Stomach (tissue), 8 donors: ENCODE measurements at regions not wholly inside any gene's neighbourhood (a gene's known extent, or its start where the extent isn't known, plus 50 kb on each side); places are given as distances from the start of the nearest gene placed in this dataset.

Experiments
- DNase-seq, 2 donors: peaks; one replicate each; pipeline versions ENCODE4 v3.0.0 to v3.0.0-alpha.2; 2013 to 2019
- H3K27ac ChIP-seq, 5 donors: fragments of 200-600 bp in 4 of 5; sonication (generic) in 4 of 5; one replicate each; pipeline ENCODE4 v1.5.1; 2013 to 2019; ENCODE audit warnings: mild to moderate bottlenecking in 1 of 5, moderate library complexity in 1 of 5
- H3K27me3 ChIP-seq, 3 donors: fragments of 200-600 bp; sonication (generic); one replicate each; pipeline ENCODE4 v1.5.1; 2017 to 2019; ENCODE audit warnings: mixed run types in 1 of 3
- H3K36me3 ChIP-seq, 4 donors: fragments of 200-600 bp; sonication (generic); 1 replicate in 3 of 4; 2 replicates in 1 of 4; pipeline ENCODE4 v1.5.1; 2016 to 2019
- H3K4me1 ChIP-seq, 4 donors: fragments of 200-600 bp; sonication (generic); one replicate each; pipeline ENCODE4 v1.5.1; 2016 to 2019
- H3K4me3 ChIP-seq, 4 donors: fragments of 200-600 bp; sonication (generic) in 3 of 4; one replicate each; pipeline ENCODE4 v1.5.1; 2016 to 2019; ENCODE audit warnings: mild to moderate bottlenecking in 1 of 4
- H3K9me3 ChIP-seq, 4 donors: fragments of 200-600 bp; sonication (generic); one replicate each; pipeline ENCODE4 v1.5.1; 2016 to 2019
- CTCF ChIP-seq, 7 experiments: fragments of 450-650 bp in 4 of 7; fragments of 200-600 bp in 3 of 7; sonication (generic) in 3 of 7; IDR thresholded peaks; one replicate each; pipeline ENCODE4 v1.5.1; 2016 to 2019; ENCODE audit warnings: antibody characterized with exemption in 7 of 7, control low read depth in 2 of 7, mild to moderate bottlenecking in 1 of 7
- EP300 ChIP-seq: sonication (generic); formaldehyde crosslinking; IDR thresholded peaks from one replicate; pipeline ENCODE4 v1.6.1; 2017; ENCODE audit warnings: antibody characterized with exemption
- POLR2A ChIP-seq, 4 donors: fragments of 450-650 bp; IDR thresholded peaks; one replicate each; pipeline ENCODE4 v1.6.1; 2016; ENCODE audit warnings: antibody characterized with exemption in 4 of 4, control low read depth in 2 of 4, mild to moderate bottlenecking in 1 of 4, moderate library complexity in 1 of 4
- POLR2AphosphoS5 ChIP-seq, 3 donors: sonication (generic); formaldehyde crosslinking; IDR thresholded peaks; one replicate each; pipeline ENCODE4 v1.6.1; 2016; ENCODE audit warnings: antibody characterized with exemption in 3 of 3
- WGBS, 5 donors: extraction: QIAGEN DNeasy Blood & Tissue Kit in 3 of 5; methylation state at CpG; one replicate each; pipeline versions ENCODE4 v1.1.5 to v1.1.7; 2013 to 2018; 5-methylcytosine and 5-hydroxymethylcytosine counted together
- intact Hi-C: fragments of 100-400 bp; cut with DNase I; formaldehyde crosslinking; loops from one replicate; pipeline ENCODE4 v1.15.1; 2023; ENCODE audit warnings: low total_unique reads
- donor health status: healthy with polysubstance abuse.
- donor health status: Bipolar disorder and iron deficiency.
- donor health status: healthy.

- 89 to 95% (median 91%) methylated on average over 17 to 18 of the region's 18 CpGs for WGBS, 5 donors
- no peaks in the 10 kb centered on the region for H3K36me3 ChIP-seq
- H3K4me3 ChIP-seq, result no peak overlapping the region
- no peak for TF ChIP-seq EP300
- TF ChIP-seq POLR2A (IDR thresholded peaks at IDR 0.05), result no peak
- TF ChIP-seq POLR2AphosphoS5 (IDR thresholded peaks at IDR 0.05), result no peak
- TF ChIP-seq CTCF (IDR thresholded peaks at IDR 0.05), result no peak
- H3K4me1 ChIP-seq, result peaks cover 0 to 3% (median 0%) of the 10 kb centered on the region in 4 donors
- no peaks in the 10 kb centered on the region for H3K27me3 ChIP-seq
- no peak overlapping the region for H3K27ac ChIP-seq
- peaks cover 0 to 12% (median 0%) of the 10 kb centered on the region in 4 donors for H3K9me3 ChIP-seq
- intact Hi-C loops, result no loop called here
- no peak for DNase-seq
Observed at GRCh38 chr4:178414881-178415446, 972.7 kb upstream of the AGA start.

GRCh38 chr4:178415925-178416324, 973.7 kb upstream of the AGA start:
- 90 to 98% (median 97%) methylated on average over 7 to 14 of the region's 14 CpGs for WGBS, 5 donors
- no peak overlapping the region for H3K27ac ChIP-seq
- H3K36me3 ChIP-seq, result no peaks in the 10 kb centered on the region
- H3K4me3 ChIP-seq, result no peak overlapping the region
- peaks cover 0 to 3% (median 0%) of the 10 kb centered on the region in 4 donors for H3K4me1 ChIP-seq
- peaks cover 0 to 12% (median 0%) of the 10 kb centered on the region in 4 donors for H3K9me3 ChIP-seq
- intact Hi-C loops, result no loop called here
- no peak for DNase-seq
- no peak for TF ChIP-seq CTCF (IDR thresholded peaks at IDR 0.05)
- TF ChIP-seq POLR2AphosphoS5 (IDR thresholded peaks at IDR 0.05), result no peak
- no peak for TF ChIP-seq EP300
- TF ChIP-seq POLR2A (IDR thresholded peaks at IDR 0.05), result no peak
- no peaks in the 10 kb centered on the region for H3K27me3 ChIP-seq

- WGBS, 5 donors, result 75 to 88% (median 83%) methylated on average over 2 of the region's 2 CpGs
- intact Hi-C loops, result no loop called here
- H3K9me3 ChIP-seq, result no peaks in the 10 kb centered on the region
- H3K4me3 ChIP-seq, result no peak overlapping the region
- DNase-seq, result no peak
- TF ChIP-seq CTCF (IDR thresholded peaks at IDR 0.05), result no peak
- TF ChIP-seq POLR2AphosphoS5 (IDR thresholded peaks at IDR 0.05), result no peak
- no peak for TF ChIP-seq EP300
- no peak for TF ChIP-seq POLR2A (IDR thresholded peaks at IDR 0.05)
- H3K27ac ChIP-seq, result no peak overlapping the region
- no peaks in the 10 kb centered on the region for H3K27me3 ChIP-seq
- H3K4me1 ChIP-seq, result no peaks in the 10 kb centered on the region
- H3K36me3 ChIP-seq, result no peaks in the 10 kb centered on the region
Observed at GRCh38 chr4:178423366-178423765, 981.1 kb upstream of the AGA start.

GRCh38 chr4:178426871-178427270, 984.6 kb upstream of the AGA start:
- Histone ChIP-seq H3K4me3 (no peak overlapping the region), H3K4me1 (no peaks in the 10 kb centered on the region), H3K27ac (no peak overlapping the region), H3K9me3 (no peaks in the 10 kb centered on the region), H3K27me3 (no peaks in the 10 kb centered on the region), H3K36me3 (no peaks in the 10 kb centered on the region)
- 81 to 94% (median 90%) methylated on average over 3 of the region's 3 CpGs for WGBS, 5 donors
- TF ChIP-seq CTCF (IDR thresholded peaks at IDR 0.05) (no peak), EP300 (no peak), POLR2A (IDR thresholded peaks at IDR 0.05) (no peak), POLR2AphosphoS5 (IDR thresholded peaks at IDR 0.05) (no peak)
- intact Hi-C loops, result no loop called here
- DNase-seq, result no peak
